ENCODE measurements at regions not wholly inside any gene's neighbourhood (a gene's known extent, or its start where the extent isn't known, plus 50 kb on each side); places are given as distances from the start of the nearest gene placed in this dataset.

- no peak for DNase-seq (ENCODE audit: low spot score)
- in situ Hi-C loops (cut with MboI; ENCODE audit: low pct_unique_long_range_greater_than_20kb, low sequenced_read_pairs, unreplicated experiment), result no loop called here
- TF ChIP-seq, protein P1, sequence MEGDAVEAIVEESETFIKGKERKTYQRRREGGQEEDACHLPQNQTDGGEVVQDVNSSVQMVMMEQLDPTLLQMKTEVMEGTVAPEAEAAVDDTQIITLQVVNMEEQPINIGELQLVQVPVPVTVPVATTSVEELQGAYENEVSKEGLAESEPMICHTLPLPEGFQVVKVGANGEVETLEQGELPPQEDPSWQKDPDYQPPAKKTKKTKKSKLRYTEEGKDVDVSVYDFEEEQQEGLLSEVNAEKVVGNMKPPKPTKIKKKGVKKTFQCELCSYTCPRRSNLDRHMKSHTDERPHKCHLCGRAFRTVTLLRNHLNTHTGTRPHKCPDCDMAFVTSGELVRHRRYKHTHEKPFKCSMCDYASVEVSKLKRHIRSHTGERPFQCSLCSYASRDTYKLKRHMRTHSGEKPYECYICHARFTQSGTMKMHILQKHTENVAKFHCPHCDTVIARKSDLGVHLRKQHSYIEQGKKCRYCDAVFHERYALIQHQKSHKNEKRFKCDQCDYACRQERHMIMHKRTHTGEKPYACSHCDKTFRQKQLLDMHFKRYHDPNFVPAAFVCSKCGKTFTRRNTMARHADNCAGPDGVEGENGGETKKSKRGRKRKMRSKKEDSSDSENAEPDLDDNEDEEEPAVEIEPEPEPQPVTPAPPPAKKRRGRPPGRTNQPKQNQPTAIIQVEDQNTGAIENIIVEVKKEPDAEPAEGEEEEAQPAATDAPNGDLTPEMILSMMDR (IDR thresholded peaks at IDR 0.05; ENCODE audit: extremely low read depth, insufficient read depth, missing control alignments), result no peak
These were observed 145.5 kb upstream of the AGR3 start for GRCh38 chr7:17027143-17027788.

GRCh38 chr7:17027789-17028152 lies 146.0 kb upstream of the AGR3 start:
- DNase-seq (ENCODE audit: low spot score), result no peak
- in situ Hi-C loops (cut with MboI; ENCODE audit: low pct_unique_long_range_greater_than_20kb, low sequenced_read_pairs, unreplicated experiment), result no loop called here
- TF ChIP-seq, protein P1 (IDR thresholded peaks at IDR 0.05; ENCODE audit: extremely low read depth, insufficient read depth, missing control alignments), result no peak

DNA sequence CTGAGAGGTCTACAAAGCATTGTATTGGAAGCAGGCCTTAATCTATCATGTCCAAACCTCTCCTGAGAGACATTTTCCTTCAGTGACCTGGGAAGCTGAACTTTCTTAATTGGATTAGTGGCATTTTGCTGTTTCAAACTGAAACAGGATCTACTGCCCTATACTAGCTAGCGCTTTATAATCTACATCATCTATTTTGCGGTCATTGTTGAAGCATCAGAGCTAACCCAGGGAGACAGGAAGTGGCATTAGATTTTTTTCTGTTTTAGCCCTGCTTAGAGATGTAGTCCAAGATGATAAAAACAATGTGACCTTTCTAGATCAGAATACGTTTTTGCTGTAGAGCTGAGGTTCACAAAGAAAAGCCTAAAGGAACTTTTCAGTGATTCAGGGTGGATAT lies 147.4 kb upstream of the AGR3 start:
- TF ChIP-seq, protein P1 (IDR thresholded peaks at IDR 0.05; ENCODE audit: extremely low read depth, insufficient read depth, missing control alignments), result no peak
- in situ Hi-C loops (cut with MboI; ENCODE audit: low pct_unique_long_range_greater_than_20kb, low sequenced_read_pairs, unreplicated experiment), result no loop called here
- DNase-seq (ENCODE audit: low spot score), result no peak

DNA sequence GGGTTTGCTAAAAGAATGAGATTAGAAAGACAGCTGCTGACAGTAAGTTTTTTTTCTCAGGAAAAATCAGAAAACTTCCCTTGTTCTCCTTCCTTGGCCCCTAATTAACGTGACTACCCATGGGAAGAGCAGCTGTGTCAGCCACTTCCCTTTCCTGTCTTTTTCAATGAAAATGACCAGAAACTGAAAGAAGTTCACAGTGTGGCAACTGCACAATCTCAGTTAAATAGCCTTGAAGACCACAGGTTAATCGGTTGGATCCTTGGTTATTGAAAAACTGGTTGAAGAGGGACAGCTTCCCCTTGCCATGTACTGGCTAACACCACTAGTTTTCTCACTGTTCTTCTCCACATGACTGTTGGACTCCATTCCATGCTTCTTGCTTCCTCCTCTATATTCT lies 148.8 kb upstream of the AGR3 start:
- in situ Hi-C loops (cut with MboI; ENCODE audit: low pct_unique_long_range_greater_than_20kb, low sequenced_read_pairs, unreplicated experiment), result no loop called here
- DNase-seq (ENCODE audit: low spot score), result no peak
- TF ChIP-seq, protein P1 (IDR thresholded peaks at IDR 0.05; ENCODE audit: extremely low read depth, insufficient read depth, missing control alignments), result no peak

DNA sequence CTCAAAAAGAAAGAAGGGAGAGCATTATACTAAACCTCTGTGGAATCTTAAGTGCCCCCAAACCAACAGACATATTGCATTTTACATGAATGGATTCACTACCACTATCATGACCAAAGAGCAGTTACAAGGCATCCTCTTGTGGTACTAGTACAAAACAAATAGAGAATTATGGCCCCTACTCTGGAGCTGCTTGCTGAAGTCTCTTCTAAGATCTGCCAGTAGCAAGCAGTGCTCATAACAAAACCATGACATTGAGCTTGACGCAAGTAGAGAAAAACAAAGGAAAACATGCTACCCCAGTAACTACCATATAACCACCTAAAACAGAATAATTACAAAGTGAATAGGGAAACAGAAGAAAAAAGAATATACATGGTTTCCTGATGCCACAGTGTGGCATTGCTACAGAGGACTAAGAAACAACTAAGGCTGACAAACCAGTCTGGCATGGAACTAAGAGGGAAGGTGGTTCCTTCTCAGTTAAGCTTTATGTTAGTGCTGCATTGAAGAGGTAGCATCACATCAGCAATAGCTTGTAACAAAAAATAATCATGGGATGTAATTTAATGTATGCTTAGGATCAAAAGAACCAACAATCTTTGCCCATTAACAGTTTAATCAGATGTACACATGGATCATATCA lies 150.2 kb upstream of the AGR3 start:
- in situ Hi-C loops (cut with MboI; ENCODE audit: low pct_unique_long_range_greater_than_20kb, low sequenced_read_pairs, unreplicated experiment), result no loop called here
- TF ChIP-seq, protein P1 (IDR thresholded peaks at IDR 0.05; ENCODE audit: extremely low read depth, insufficient read depth, missing control alignments), result no peak
- no peak for DNase-seq (ENCODE audit: low spot score)

- TF ChIP-seq, protein P1 (IDR thresholded peaks at IDR 0.05; ENCODE audit: extremely low read depth, insufficient read depth, missing control alignments), result no peak
- no peak for DNase-seq (ENCODE audit: low spot score)
- in situ Hi-C loops (cut with MboI; ENCODE audit: low pct_unique_long_range_greater_than_20kb, low sequenced_read_pairs, unreplicated experiment), result no loop called here
These were observed 151.5 kb upstream of the AGR3 start for GRCh38 chr7:17033245-17033644.

All from GM13977 (cell line).